ENCODE measurements at regions not wholly inside any gene's neighbourhood (a gene's known extent, or its start where the extent isn't known, plus 50 kb on each side); places are given as distances from the start of the nearest gene placed in this dataset.
"Not testable (repeated sequence)": the region's sequence is repeated elsewhere in the genome, so short reads cannot be mapped to it uniquely, and the experiment has no call there.

DNA sequence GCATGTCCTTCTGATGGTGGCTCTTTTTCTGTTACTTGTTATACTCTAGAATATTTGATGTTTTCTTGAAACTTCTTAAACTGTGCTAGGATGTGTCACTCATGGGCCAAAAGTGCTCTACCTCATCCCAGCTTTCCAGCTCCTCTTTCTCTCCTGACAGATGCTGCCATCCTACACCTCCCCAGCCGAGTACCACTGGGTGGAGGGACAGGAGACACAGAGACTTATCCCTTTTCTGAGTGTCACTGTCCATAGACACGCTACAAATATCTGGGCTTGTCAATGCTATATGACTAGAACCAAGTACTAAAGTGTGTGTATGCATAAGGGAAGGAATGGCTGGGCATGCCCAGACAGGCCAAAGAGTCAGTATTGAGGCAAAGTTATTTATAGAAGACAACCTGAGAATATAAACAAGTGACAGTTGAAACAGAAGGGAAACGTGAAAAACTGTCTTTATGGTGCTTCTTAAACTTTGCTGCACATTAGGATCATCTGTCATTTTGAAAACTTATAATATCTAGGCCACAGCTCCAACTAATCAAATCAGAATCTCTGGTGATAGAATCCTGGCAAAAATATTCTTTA is 188.0 kb downstream of the CARTPT start:
- DNase-seq, result peak; percentile 44

DNA sequence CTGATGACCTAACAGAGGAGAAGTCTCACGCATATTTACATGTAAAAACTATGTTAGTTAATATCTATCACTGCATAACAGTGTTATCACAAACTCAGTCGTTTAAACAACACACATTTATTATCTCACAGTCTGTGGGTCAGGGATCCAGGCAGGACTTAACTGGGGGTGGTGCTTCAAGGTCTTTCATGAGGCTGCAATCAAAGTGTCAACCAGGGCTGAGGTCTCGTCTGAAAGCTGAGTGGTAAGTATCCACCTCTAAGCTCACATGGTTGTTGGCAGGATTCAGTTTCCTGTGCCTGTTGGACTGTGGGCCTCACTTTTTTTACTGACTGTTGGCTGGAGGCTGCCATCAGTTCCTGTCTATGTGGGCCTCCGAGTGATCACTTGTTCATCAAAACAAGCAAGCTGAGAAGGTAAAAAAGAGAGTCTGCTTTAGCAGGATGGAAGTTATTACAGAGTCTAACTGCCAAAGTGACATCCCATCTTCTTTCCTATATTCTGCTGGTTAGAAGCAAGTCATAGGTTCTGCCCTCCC is 188.6 kb downstream of the CARTPT start:
- DNase-seq, result no peak

DNA sequence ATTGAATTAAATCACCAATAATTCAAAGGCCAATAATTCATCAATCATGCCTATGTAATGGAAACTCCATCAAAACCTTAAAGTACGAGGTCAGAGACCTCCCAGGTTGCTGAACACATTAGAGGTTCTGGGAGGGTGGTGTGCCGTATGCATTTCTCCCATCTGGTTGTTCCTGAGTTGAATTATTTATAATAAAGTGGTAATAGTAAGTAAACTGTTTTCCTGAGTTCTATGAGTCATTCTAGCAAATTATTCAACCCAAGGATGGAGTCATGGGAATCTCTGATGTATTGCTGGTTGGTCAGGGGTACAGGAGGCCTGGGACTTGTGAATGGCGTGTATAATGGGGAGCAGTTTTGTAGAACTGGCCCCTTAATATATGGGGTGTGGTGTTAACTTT is 191.7 kb downstream of the CARTPT start:
- DNase-seq, result no peak

DNA sequence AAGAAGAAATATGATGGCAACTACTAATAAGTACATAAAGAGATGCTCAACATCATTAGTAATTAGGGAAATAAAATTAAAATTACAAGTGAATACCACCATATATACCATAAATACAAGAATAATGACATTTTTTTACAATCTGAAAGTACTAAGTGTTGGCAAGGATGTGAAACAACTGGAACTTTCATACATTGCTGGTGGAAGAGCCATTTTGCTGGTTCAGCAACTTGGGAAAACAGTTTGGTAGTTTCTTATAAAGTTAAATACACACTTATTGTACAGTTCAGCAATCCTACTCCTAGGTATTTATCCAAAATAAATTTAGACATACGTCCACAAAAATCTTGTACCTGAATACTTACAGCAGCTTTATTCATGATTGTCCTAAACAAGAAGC is 192.9 kb downstream of the CARTPT start:
- DNase-seq, result no peak

DNA sequence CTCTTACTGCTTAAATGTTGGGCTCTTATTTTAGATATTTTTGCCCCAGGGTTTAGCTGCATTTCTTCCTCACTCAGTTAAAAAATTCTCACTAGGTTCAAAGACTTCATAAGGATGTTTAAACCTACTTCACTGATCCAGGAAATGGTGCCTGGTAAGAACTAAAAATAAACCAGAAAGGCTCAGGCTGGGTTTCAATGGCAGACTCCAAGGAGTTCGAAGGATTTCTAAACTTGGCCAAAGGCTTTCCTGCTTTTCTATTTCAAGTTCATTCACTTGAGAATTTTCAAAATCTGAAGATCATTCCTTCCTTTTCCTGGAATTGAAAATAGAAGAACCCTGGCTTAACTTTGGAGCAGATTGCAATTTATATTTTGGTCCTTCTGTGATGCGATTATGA is 193.0 kb upstream of the MAP1B start:
- DNase-seq, result peak; percentile 34

DNA sequence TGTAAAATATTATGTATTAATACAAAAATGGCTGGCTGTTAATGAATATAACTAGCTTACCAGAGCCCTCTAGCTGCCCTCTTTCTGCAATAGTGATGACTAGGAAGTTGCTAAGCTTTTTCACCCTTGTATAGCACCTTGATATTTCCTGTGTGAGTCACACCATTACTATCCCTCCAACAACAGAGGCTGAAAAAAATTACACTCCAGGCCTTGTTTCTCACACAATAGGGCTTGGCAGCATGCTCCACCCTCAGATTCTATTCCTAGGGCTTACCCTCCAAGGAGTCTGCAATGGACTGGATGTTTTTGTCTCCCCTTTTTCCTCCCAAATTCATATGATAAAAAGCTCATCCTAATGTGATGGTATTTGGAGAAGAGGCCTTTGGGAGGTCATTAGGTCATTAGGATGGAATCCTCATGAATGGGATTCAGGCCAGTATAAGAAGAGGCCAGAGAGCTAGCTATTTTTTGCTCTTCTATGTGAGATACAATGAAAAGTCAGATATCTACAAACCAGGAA is 184.6 kb upstream of the MAP1B start:
- DNase-seq, result no peak

DNA sequence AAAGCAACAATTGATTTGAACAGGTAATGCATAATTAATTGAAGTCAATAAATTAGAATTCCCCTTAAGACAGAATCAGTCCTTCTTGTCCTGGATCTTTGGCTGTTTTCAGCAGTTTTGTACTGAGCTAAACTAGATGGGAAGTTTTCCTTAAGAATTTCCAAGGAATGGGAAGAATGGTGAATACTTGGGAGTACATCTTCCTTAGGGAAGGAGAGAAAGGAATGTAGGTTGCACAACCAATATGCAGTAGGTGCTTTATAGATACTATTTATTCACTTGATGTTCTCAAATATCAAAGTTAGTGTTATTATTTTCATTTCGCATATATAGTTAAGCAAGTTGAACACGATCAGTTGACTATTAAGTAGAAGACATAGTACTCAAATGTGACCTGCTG is 183.5 kb upstream of the MAP1B start:
- no peak for DNase-seq

DNA sequence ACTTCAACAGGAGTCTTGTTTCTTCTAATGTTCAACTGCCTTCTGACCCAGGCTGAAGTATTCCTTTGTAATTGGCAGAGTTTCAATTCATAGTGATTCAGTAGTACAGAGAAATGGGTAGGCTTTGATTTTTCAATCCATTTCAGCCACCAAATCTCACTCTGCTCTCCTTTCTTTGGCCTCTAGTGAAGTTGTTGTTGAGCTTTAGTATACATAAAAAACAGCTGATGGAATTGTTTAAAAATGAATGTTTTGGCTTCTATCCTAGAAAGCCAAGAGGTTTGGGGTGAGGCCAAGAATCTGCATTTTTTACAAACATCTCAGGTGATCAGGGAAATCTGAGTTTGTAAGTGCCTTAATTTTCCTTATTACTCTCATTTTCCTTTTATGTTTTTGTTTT is 182.9 kb upstream of the MAP1B start:
- DNase-seq, result peak; percentile 46

DNA sequence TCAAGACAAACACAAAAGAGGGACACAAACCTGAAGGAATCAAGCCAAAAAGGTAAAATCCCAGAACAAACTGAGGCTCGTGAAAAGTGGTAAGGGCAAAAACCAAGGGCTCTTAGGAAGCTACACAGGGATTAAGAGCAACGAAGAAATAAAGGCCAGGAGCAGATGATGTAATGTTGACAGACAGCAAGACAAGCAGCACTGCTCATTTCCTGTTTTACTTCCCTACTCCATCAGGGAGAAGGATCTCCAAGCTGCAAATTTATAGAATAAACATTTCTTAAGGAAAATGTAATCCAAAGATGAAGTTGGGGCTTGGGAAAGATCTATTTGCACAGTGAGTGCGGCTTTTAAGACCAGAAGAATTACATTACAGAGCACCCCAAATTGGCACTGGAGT is 182.3 kb upstream of the MAP1B start:
- DNase-seq, result peak; percentile 73

DNA sequence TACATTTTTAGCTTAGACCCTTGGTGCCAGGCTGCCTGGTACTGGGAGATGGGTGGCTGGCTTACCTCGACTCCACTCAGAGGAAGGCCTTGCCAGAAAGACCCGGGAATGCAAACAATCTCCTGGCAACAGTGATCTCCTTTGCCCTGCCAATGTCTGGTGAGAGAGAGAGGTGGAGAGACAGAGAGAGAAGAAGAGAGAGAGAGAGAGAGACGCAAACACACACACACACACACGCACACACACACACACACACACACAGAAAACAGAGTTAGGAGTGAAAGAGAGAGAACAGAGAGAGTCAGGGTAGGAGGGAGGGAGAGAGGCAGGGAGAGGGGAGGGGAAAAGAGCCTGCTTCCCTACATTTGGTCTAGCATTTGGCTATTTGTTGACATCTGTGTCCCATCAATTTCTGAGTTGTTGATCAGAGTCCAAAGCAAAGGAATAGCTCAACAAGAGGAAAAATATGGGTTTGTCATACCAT is 181.6 kb upstream of the MAP1B start:
- peak; percentile 66 for DNase-seq

DNA sequence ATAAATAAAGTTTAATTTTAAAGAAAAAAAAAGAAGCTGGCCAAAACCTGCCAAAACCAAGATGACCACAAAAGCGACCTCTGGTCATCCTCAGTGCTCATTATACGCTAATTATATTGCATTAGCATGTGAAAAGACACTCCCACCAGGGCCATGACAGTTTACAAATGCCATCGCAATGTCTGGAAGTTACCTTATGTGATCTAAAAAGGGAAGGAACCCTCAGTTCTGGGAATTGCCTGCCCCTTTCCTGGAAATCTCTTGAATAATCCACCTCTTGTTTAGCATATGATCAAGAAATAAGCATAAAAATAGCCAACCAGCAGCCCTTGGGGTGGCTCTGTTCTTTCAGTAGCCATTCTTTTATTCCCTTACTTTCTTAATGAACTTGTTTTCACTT is 178.3 kb upstream of the MAP1B start:
- no peak for DNase-seq

DNA sequence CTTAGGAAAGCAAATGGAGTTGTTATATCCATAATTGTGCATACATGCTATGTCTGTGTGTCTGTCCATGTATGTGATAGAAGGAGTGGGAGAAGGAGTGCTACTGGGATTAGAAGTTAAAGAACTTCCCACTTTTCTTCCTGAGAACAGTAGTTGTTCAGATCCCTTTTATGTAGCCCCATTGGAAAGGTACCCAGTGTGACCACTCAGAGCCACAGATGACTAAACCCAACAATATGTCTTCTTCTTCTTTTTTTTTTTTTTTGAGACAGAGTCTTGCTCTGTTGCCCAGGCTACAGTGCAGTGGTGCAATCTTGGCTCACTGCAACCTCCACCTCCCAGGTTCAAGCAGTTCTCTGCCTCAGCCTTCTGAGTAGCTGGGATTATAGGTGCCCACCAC is 176.7 kb upstream of the MAP1B start:
- DNase-seq, result not testable (repeated sequence)

DNA sequence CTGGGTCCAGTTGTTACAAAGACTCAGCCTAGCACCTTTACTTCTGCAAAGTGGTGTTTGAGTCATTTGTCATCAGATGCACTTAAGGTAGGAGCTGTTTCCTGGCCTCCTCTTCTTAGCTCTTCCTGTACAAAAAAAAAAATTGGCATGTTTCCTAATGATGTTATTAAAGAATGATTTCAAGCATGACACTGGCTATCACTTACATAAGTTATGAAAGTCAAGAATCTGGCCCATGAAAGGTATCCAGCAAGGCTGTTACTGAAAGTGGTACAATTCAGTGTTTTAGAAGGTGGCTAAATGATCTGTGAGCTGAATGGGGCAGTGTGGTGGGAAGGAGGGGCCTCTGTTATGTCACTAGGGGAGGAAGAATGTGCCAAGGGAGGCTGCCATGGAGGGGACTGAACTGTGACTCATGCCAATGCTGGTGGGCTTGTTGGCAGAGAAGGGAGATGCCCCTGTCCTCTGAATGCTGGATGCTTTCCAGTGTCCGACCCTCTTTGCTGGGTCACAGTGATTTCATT is 175.1 kb upstream of the MAP1B start:
- peak; percentile 9 for DNase-seq

DNA sequence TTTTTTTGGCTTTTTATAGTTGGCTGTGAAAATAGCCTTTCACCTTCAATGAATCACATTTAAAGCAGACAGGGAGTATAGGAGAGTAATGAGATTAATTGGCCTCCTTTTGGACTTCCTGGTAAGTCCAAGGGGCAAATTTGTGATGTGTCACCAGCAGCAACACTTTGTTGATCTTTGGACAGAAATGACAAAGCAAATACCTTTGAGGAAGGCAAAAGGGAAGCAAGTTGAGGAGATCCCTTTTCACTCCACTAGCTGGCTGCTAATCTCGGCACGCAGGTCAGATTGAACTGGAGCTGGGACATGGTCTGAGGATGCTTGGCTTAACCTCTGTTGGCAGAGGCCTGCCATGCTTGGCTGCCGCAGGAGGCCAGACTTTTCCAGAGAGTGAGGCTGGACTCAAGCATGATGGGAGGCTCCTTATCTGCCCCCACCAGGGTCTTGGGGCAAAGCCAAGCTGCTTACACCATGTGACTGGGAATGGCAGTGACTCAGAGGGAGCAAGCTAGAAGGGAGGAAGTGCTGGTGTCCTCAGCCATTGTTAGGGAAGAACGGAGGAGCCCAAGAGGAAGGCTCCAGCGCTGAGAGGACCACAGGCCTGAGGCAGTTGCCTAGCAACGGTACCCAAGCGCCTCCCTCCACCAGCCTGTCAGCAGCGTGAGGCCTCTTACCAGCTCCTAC is 174.5 kb upstream of the MAP1B start:
- DNase-seq, result no peak

DNA sequence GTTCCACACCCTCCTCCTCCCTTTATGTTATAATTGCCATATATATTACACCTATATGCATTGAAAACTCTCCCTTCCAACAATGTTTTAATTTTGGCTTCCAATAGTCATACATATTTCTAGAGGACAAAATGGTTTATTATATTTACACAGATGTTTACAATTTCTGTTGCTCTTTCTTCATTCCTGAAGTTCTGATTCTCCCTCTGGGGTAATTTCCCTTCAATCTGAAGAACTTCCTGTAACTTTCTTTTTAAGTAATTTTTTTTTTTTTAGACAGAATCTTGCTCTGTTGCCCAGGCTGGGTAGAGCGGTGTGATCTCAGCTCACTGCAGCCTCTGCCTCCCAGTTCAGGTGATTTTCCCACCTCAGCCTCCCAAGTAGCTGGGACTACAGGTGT is 173.0 kb upstream of the MAP1B start:
- DNase-seq, result peak; percentile 41

DNA sequence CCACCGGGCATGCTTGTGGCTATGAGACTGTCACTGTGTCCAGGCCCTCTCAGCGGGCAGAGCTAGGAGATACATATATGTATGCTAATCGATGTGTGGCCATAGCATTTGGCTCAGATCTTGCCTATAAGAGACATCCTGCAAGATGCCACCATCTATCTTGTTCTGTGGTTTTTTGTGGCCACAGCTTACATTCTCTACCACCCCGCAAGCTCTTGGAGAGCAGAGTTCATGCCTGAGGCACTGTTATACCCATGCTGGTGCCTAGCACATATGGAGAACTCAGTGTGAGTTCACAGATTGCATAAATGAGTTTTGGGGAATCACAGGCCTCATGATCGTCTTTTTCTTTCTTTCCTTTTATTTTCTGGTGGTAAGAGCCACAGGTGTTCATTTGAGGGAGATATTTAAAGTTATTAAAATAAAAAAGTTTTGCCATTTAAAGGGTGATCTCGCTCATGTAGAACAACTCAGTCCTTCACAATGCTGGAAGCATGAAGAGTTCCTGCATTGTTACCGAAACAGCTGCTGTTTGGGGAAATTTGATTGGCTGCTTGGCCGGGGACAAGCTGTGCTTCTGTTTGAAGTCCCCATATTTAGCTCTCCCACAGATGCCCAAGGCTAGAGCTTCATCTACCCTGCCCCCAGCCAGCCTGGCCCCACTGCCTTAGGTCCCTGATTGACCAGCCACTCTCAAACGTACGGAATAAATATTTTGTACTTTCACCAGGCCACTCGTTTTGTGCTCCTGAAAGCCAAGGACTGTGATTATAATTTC is 169.2 kb upstream of the MAP1B start:
- DNase-seq, result no peak

DNA sequence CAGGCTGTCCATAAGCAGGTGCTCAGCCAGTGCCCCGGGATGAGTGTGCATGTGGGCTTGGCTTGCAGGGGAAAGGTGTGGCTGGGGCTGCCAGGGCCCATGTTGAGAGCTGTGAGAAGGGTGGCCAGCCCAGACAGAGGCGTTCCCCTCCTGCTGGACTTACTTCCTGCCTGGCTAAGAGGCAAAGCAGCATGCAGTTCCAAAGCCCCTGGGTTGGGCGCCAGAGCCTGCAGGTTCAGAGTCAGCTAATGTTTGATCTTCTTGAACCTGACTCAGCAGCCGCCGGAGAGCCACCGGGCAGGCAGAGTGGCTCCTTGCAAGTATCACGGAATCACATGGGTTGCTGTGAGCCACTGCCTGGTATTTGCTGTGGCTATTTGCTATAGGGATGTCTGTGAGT is 168.4 kb upstream of the MAP1B start:
- no peak for DNase-seq

DNA sequence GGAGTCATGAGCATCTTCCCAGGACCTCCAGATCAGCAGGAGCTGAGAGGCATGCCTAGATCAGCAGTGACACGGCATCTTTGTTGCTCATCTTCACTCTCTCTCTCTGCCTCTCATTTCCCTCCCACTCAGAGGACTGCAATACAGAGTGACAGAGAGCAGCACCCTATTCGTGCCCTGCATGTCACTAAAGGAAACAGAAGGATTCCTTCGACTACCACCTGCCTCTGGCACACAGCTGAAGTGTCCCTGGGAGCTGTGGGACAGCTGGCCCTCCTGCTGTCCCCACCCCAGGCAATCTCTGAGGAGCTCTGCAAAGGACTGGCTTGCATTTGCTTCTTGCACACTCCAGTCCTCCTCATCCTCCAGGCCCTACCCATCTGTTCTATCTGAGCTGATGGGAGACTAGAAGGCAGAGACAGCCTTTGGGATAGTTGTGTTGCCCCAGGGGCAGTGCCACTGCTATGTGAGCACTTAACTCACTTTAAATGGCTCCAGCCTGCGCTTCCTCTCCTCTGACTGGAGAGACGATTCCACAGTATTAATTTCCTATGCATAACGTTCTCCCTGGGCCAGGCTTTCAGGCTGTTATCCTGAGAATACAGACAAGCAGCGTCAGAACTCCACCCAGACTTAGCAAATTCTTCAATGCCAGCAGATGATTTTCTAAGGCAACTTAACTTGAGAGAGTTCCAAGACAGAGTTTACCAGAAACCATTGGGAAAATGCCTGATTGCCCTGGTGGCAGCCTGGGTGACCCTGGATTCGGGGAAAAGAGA is 167.6 kb upstream of the MAP1B start:
- DNase-seq, result peak; percentile 69

DNA sequence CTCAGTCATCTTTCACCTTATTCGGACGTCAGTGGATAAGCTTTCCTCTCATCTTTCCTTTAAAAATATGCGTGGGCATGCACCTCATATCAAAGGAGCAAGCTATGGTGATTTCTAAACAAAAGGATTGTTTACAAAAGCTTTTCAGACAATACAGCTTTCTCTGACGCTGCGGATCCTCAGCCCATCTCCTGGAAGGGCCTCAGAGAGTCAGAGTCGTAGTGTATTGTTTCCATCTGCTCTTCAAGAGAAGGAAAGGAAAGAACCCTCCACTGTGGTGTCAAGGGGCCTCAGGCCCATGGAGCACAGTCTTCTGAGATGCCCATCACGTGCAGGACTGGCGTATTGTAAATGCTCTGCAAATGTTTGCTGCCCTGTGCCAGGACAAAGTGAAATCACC is 163.4 kb upstream of the MAP1B start:
- DNase-seq, result no peak

DNA sequence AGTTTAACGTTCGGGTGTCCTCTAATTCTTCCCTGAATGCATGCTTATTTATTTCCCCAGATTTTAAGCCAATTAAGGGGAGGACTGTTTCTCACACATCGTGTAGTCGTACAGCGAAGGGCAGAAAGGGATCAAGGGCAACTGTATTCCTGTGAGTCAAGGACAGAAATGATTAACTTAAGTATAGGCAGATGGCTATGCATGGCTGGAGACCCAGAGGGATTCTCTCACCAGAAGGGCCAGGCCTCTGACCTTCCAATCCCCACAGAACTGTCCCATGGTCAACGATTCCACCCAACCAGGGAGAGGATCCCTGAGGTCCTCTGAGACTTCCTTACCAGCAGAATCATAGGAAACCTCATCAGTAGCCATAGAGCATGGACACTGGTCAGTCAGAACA is 161.8 kb upstream of the MAP1B start:
- DNase-seq, result no peak

DNA sequence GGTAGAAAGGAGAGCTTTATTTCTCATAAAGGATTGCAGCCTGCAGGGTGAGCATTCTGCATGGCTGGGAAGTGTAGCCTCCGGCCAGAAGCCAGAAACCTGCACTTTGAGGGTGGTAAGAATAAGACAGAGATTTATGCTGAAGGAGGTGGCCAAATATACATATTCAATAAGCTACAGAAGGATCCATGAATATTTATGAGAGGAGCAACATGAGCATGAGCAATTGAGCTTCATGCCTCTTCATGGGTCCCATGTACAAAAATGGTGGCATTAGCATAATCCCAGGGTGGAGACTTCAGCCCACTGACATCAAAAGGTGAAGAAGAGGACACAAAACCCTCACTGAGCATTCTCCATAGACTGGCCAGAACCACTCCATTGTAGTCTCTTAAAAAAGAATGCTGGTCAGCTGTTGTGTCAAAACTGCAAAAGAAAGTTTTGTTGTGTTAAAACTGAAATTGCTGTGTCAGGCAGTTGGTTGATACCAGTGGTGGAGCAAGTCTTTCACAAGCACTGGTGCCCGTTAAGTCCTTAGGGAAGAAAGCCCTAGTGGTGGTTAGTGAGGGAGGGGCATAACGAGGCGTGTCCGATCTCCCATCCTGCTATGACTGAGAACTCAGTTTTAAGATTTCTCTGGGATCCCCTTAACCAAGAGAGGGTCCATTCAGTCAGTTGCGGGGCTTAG is 160.8 kb upstream of the MAP1B start:
- no peak for DNase-seq

Measured in tongue (tissue), 1 donor.